Suppressor macrophage treated with lipopolysaccharide for 1 hour (primary cell): ENCODE measurements at regions not wholly inside any gene's neighbourhood (a gene's known extent, or its start where the extent isn't known, plus 50 kb on each side); places are given as distances from the start of the nearest gene placed in this dataset.
"Not testable (repeated sequence)": the region's sequence is repeated elsewhere in the genome, so short reads cannot be mapped to it uniquely, and the experiment has no call there.

Experiments
- DNase-seq, 3 donors: peaks; one replicate each; pipeline ENCODE4 v3.0.0-alpha.2; 2020 to 2022

DNA sequence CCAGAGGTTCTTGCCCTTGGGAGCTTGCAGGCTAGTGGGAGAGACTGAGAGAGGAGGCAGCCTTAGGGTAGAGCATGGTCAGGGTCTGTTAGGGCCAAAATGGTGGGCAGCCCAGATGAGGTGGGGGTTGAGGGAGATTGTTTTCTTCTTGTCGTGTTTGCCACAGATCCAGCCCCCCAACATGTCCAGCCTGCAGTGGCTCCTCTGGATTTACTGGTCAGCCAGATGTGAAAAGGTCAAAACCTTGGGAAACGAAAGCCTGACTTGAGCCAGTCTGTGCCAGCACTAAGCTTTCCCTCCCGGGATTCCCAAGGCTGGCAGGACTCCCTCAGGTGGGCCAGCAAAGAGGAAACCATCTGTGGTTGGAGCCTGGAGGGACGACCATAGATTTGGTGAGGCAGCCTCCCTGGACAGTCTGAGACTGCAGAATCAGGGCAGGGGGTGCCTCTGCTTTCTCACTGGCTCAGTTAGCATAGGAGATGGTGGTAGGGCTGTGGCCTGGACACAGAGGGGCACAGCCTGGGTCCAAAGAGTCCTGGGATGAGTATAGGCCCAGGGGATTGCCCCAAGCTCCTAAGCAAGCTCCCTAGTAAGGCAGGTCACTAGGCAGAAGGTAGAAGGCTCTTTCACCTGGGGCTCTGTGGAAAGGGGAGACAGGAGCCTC lies 51.2 kb upstream of the PRR23C start:
- no peak for DNase-seq

DNA sequence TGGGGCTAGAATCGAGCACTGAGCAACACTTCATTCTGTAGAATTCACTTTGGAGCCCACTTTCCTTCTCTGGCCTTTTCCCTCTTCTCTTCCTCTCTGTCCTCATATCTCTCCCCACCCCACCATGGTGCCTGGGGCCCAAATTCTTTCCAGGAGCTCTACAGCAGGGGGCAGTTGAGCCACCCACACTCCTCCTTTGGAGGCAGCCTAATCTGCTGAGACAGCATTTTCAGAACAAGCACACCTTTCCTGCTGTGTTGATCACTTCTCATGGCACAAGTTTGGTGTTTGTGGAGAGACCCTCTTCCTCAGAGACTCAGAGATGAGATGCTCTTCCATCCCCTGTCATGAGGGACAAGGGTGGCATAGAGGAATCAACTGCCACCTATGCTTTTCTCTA lies 52.0 kb upstream of the PRR23C start:
- no peak for DNase-seq

DNA sequence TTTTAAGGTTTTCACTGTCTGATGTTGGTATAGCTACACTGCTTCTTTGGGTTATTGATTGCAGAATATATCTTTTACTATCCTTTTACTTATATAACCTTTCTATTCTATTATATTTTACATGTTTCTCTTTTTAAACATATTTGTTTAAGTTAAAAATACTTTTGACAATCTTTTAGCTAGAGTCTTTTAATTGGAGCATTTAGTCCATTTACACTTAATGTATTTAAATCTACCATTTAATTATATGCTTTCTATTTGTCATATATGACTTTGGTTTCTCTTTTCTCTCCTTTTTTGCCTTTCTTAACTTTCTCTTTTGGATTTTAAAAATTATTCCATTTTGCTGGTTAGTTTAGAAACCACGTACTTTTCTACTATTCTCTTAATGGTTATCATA lies 53.7 kb upstream of the PRR23C start:
- DNase-seq: no peak

DNA sequence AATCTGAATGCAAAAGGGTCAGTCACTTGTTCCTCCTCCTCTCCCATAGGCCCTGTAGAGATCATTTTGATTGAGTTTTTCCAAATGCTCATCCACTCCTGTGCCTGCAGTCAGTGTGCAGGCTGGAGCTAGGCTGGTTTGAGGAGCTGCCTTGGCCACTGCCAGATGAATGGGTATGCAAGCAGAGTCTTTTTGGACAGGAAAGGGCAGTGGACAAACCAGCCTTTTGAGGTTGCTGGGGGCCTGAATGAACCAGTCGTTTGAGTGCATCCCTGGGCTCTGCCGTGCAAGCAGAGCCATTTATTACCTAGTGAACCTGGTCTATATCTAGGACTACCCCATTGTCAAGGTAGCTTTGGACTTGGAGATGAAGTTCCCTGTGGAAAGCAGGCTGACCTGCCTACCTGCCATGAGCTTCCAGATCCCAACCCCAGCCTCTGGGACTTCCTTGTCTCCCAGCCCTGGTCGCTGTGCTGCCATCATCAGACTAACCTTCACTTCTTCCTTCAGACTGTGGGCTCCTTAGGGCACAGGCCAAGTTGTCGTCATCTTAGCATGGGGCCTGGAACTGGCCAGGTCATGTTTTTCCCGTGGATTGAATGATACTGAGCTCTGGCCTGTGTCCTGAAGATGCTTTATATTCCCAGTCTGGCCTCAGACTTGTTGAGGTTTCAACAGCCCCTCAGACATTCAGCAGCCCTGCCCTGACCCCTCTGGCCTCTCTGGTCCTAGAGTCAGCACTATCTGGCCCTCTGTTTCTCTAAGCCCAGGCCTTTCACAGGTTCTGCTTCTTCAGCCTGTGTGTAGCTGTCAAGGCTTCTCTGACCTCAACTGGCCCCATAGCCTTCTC lies 55.5 kb upstream of the PRR23C start:
- DNase-seq: no peak

DNA sequence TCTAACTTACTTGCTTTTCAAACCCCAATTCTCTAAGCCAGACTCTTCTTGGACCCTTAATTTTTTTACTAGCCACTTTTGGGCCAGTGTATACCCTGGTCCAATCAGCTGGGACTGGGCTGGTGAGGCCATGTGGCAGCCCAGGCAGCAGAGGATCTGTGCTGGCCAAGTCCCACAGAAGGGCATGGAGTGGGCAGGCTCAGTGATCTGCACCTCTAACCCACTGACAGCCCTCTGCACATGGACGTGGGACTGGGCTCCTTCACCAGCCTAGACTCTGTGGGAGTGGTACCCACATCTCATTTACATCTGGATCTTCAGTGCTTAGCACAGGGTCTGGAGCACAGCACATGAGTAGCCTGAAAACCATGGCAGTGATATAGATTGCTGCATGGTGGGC lies 56.1 kb upstream of the PRR23C start:
- no peak for DNase-seq

DNA sequence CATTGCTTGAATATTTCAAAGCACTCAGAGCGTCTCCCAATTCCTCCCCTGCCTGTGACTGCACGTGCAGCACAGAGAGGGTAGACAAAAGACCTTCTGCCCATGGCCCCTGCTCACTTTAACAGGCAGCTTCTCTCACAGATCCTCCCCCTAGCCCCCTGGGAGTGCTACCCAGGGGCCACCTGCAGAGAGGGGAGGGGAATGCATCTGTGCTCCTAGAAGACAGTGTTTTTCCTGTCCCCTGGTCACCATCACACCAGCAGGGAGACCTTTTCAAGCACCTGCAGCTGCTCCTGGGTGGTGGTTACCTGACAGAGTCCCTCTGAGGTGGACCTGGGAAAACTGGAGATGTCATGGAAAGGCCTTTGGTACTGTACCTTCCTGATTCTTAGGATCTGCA lies 56.7 kb upstream of the PRR23C start:
- no peak for DNase-seq

DNA sequence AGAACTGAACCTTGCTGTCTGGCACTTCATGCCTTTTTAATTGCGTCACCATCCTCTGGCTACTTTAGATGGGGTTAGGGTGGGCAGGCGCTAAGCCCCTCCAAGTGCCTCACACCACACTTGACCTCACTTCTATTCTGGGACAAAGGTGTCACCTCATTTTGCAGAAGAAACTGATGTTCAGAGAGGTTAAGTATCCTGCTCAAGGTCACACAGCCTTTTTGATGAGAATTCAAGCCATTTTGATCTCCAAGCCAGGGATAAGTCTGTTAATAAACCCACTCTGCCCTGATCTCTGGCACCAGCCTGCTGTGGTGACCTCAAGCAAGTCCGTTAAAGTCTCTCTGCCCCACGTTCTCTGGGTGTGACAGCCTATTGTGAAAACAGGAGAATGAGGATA lies 58.8 kb upstream of the PRR23C start:
- DNase-seq: no peak

DNA sequence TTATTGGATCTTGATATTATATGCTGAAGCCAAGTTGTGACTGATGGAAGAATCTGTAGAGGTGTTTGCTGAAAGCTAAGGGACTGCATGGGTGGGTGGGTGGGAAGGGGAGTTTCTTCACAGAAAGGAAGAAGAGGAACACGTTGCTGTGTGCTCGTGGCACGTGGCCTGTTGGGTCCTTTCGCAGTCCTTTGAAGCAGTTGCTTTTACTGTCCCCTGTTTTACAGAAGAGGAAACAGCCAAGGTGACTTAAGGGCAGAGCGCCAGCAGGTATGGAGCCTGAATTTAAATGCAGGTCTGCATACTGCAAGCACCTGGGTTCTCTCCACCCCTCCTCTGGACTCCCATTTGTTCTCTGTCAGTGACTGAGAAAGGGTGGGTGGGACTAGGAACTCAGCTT lies 59.4 kb upstream of the PRR23C start:
- DNase-seq: no peak

DNA sequence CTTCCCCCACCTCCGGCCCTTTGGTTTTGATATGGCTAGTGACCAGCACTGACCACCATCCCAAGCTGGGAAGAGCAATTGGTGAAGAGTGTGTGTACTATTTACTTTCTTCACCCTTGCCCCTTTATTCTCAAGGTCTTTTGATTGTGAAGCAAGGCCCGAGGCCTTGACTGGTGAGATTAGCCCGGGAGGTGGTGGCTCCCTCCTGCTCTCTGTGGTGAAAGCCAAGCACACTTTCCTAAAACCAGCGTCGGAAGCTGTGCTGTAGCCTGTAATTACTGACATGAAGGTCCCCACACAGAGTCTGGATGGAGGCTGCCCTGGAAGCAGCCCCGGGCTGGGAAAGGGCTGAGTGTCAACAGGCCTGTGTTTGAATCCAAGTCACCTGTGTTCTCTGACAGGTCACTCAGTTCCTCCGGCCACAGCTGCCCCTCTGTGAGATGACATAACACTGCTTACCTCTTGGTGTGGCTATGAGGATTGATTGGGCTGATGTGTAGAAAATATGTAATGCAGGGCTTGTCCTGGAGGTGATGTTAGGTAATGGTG lies 60.5 kb upstream of the PRR23C start:
- no peak for DNase-seq

DNA sequence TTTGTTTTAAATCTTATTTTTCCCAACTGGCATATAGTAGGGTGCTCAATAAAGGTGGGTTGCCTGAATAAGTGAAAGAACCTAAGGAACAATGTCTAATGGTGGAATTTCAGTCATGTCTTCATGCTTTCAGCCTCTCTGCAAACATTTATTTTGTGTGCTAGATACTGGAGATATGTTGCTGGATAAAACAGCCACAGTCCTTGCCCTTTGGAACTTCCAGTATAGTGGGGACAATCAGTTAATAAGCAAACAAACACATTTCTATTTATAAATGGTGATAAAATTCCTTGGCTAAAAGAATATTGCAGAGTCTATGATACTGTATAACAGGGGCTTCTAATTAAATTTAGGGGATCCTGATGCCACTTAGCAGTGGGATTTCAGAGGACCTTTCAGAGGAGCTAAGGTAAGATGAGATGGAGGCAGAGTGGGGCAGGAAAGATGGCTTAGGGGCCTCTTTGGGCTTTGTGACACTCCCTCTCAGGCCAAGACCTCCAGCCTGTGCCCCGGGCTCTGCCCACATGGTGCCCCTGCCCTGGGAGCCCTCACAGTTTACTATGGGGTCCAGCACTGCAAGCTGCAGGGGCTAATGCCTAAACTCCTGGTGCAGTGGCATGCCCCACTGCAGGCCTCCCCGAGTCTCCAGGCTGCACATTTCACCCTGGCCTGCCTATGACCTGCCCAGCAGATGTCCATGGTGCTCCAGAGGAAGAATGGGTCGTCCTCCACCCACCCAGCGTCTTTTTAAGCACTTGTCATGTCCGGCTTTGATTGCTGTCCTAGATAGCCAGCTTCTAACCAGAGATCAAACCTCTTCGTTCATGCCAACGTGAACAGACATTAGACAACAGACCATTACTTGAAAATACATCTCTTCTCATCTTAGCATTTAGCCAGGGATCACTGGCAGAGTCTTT lies 61.6 kb upstream of the PRR23C start:
- DNase-seq: no peak

DNA sequence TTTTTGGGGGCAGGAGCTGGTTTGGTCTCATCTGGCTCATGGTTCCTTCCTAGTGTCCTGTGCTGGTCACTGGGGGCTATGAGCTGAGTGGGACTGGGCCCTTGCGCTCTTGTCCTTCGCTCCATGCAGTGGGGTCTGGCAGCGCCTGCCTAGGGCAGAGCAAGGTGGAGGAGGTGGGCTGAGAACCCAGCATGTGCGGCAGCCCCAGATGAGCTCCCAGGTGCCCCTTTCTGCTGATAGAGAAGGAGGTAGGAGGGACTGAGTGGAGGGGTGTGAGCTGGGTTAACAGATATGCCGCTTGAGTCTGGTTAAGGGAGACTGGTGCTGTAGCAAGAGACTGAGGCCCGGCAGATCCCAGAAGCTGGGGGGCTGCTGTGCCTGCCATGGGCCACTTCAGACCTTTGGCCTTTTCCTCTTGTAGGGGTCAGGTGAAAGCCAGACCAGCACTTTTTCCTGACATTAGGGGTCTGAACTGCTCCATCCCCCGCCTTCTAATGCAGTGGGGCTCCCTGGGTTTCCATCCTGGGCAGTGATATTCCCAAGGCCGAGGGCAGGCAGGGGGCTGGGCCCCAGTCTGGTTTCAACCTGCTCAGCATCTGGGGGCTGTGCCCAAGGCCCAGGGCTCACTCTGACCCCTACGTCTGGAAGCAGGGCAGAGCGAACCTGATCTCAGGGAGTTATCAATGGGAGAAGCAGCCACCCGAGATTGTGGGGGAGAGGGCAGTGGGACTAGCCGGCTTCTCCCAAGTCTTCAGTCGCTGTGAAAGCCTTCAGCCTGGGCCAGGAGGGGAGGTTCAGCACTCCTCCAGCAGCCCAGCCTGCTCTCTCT lies 62.9 kb upstream of the PRR23C start:
- no peak for DNase-seq

DNA sequence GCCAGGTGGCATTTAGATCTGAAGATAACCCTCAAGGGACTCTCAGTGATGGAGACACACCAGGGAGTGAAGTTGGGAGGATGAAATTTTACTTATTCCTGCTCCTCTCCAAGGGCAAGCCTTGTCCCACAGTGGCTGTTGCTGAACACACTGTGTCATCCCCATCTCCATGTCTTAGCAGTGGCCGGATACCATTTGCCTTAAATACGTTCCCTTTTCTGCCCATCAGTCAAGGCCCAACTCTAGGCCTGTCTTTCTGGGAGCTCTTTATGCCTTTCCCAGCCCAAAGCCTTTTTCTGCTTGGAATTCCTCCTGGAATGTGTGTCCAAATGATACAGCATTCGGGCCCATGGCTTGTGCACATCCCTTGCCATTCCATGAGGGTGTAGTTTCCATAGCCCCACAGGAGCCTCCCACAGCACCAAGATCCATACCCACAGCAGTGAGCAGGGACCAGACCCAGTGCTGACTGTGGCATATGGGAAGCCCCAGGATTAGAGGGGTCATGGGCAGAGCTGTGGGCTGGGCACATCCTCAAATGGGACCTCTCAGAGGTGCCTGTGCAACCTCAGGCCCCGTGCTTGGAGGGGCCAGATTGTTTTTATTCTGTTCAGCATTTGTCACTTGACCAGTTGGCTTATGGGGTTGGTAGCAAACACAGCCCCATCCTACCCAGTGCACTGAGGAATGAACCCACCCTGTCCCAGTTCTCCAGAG lies 63.7 kb upstream of the PRR23C start:
- no peak for DNase-seq

DNA sequence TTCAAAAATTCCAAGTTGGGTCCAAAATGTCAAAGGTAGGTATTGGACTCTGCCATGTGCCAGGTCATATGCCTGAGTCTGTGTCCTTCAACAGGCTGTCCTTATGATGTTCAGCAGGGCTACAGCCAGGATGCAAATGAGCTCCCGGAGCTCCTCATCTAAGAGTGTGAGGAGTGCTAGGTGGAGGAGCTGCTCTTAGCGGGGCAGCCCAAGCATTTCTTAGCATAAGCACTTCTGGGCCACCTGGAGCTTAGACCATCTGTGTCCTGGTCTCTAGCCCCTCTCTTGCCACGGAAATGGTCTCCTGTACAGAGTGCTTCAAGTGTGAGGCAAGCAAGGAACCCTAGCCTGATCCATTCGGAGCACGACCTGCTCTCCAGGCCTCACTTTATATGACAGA lies 64.6 kb upstream of the PRR23C start:
- no peak for DNase-seq

DNA sequence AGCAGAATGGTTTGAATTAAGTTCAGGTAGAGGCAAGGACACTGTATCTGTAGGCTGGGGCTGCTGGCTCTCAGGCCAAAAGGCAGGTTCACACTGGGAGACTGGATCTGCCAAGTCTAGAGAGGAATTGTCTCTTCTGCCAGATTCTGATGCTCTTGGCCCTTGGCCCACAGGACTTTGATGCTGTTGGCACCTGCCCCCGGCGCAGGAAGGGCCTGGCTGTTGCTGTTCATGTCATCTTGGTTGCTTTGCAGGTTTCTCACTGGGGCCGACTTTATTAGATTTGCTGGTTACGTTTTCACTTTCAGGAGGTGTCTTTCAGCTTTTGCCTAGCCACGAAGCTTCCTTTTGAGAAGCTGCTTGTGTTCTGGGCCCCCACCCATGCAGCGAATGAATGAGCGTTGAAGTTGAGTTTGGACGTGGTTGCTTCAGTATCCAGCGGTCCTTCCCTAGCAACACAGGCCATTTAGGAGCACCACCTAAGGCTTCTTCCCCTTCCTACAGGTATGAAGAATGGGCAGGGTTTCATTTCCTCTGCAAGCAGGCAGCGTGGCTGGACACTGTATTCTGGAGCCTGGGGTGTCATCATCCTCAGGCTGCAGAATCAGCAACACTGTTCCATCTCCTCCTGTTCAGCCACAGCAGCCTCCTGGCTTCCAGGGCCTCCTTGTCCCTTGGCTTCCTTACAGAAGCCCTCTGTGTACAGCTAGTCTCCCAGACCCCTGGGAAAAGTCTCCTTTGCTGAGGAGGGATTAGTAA lies 65.6 kb upstream of the PRR23C start:
- DNase-seq: no peak

DNA sequence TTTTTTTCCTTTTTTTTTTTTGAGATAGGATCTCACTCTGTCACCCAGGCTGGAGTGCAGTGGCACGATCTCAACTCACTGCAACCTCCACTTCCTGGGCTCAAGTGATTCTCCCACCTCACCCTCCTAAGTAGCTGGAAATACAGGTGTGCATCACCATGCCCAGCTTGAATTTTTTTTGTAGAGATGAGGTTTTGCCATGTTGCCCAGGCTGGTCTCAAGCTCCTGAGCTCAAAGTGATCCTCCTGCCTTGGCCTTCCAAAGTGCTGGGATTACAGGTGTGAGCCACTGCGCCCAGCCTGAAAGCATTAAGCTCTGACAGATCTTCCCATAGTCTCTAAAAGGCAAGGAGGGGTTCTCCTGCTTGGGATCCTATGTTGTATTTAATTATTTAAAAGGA lies 66.2 kb upstream of the PRR23C start:
- DNase-seq: not testable (repeated sequence)

DNA sequence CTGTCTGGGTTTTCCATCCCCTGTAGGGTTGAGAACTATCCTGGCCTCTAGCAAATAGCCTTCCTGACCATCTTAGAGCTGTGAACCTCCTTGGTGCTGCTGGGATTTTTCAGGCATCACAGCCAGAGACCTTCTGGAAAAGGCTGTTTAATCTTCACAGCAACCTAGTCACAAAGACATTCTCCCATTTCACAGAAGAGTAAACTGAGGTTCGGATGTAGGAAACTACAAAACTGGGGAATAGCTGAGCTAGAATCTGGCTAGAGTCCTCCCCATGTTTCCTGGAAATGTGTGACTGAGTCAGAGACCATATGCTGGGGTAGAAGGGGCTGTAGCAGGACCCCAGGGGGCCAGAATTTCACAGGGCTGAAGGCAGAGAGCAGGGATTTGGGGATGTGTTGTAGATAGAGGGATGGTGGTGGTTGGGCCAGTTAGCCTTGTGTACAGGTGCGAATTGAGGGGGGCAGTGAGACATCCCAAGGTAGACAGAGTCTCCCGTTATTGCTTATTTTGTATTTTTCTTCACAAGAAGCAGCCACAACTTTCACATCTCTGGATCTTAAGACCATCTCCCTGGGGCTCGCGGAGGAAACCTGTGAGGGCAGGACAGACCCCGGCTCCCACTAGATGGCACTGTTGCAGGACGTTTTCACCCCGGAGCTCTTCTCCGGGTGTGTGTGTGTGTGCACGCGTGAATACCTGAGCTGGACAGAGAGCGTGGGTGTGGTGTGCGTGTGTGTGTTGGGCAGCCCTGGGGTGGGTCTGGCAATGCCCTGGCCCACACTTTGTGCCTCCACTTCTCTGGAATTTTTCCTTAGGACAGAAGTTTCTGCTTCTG lies 66.9 kb upstream of the PRR23C start:
- peak; percentile 36 to 74 (median 59) for DNase-seq

DNA sequence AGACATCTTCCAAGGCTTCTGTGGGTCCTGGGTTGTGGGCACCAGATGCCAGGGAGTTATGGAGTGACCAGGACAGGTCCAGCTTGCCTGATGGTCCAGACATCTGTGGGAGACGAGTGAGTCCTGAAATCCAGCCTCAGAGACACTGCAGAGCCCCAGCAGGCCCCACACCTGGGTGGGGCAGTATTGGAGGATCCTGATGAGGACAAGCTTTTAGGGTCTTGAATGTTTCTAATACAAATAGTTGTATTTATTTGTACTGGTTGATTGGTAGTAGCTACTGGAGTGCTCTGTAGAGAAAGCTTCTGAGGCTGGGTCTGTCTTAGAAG lies 67.5 kb upstream of the PRR23C start:
- no peak for DNase-seq

DNA sequence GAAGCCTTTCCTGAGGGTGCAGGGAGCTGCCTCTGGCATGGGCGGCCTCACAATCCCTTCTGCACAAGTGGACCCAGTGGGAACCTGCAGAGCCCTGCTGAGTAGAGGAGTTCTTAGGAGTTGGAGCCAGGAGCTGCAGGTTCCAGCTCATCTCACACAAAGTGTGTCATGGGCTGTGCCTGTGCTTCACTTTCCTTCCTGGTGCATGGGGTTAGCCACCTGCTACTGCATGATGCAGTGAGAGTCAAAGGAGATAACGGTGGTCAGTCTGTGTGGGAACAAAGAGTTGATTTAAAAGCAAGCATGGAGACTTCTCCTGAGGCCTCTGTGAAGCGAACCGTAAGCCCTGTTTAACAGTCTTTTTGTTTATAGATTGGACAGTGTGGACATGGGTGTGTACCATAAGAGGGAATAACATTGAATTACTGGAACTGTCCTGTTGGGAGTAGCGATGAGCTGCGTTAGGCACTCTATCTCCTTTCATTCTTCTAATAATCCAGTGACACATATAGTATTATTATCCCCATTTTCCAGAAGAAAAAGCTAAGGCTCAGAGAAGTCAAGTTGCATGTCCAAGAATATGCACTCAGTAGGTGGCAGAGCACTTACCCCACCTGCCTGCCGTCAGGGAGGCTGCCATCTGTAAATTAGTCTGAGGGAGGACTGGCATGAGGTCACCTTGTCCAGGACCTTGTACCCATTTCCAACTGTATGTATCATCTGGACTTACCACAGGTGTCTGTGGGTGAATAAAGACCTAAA lies 68.7 kb upstream of the PRR23C start:
- DNase-seq: no peak

DNA sequence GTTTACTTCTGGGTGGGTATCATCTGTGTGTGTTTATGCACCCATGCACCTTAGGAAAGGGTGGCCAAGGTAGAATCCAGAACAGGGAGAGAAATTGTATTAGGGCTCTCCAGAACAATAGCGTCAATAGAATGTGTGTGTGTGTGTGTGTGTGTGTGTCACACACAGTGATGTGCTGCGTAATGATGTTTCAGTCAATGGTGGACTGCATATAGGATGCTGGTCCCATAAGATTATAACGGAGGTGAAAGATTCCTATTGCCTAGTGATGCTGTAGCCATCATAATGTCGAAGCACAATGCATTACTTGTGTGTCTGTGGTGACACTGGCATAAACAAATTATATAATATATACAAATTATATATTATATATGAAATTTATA lies 69.3 kb upstream of the PRR23C start:
- no peak for DNase-seq
